ENCODE measurements at regions not wholly inside any gene's neighbourhood (a gene's known extent, or its start where the extent isn't known, plus 50 kb on each side); places are given as distances from the start of the nearest gene placed in this dataset.

- H3K4me3 ChIP-seq, result no peak overlapping the region
- no peaks in the 10 kb centered on the region for H3K79me2 ChIP-seq (ENCODE audit: control insufficient read depth, insufficient read depth, low read length)
- no peak overlapping the region for H3K4me2 ChIP-seq (ENCODE audit: control insufficient read depth, insufficient read depth)
- ChIA-PET RAD21 (ENCODE audit: unreplicated experiment) (no interaction called here), CTCF (interaction anchor here (1.1 to 1.5 kb wide), 2 partner anchors 10 to 96 kb away, joined by 3 read pairs; no protein-coding TSS in a partner anchor), POLR2A (no interaction called here), SMC1A (ENCODE audit: uncharacterized antibody, unreplicated experiment) (no interaction called here)
- H3K27me3 ChIP-seq (replicated peaks in 1 of 2; ENCODE audit: control insufficient read depth in 2 of 2, insufficient read depth in 2 of 2, low read length in 1 of 2), result no peaks in the 10 kb centered on the region
- no peak for FAIRE-seq
- no TSS peak for BruUV-seq (replicated peaks)
- ATAC-seq, result no peak
- no peaks in the 10 kb centered on the region for H3K4me1 ChIP-seq (ENCODE audit: control insufficient read depth, insufficient read depth, low read length)
- in situ Hi-C loops (cut with MboI), result no loop called here
- no peak overlapping the region for H3K27ac ChIP-seq (ENCODE audit: control insufficient read depth, insufficient read depth)
- no peaks in the 10 kb centered on the region for H3K9me3 ChIP-seq (replicated peaks; ENCODE audit: control insufficient read depth, insufficient read depth, low read length)
- no peaks in the 10 kb centered on the region for H4K20me1 ChIP-seq (ENCODE audit: control insufficient read depth, insufficient read depth)
- WGBS (ENCODE audit: insufficient coverage, insufficient replicate concordance, low lambda C conversion rate, missing lambda C conversion rate), result 40% methylated on average over 5 of the region's 5 CpGs
- H3K36me3 ChIP-seq (ENCODE audit: control insufficient read depth in 2 of 2, insufficient read depth in 2 of 2, low read length in 1 of 2), result no peaks in the 10 kb centered on the region
- TF ChIP-seq MTA2 (IDR thresholded peaks at IDR 0.05; ENCODE audit: low read depth) (no peak), SRF (IDR thresholded peaks at IDR 0.05; ENCODE audit: low read depth in 2 of 2, low read length in 2 of 2) (no peak), RUNX3 (IDR thresholded peaks at IDR 0.05; ENCODE audit: low read length) (no peak), SREBF2 (IDR thresholded peaks at IDR 0.05; ENCODE audit: low read length) (no peak), CHD2 (IDR thresholded peaks at IDR 0.05; ENCODE audit: borderline replicate concordance, low read depth, low read length) (no peak)
- no peak overlapping the region for H2AFZ ChIP-seq (ENCODE audit: control insufficient read depth, low read depth, low read length)
- no peak overlapping the region for H3K9ac ChIP-seq (ENCODE audit: control insufficient read depth, insufficient read depth, low read length)
- no peak for DNase-seq (ENCODE audit: low read depth, low spot score)
- intact Hi-C loops (cut with micrococcal nuclease; ENCODE audit: unreplicated experiment), result no loop called here
These were observed 526.0 kb downstream of the ETS1 start for GRCh38 chr11:128061281-128061871.

- ChIA-PET SMC1A (ENCODE audit: uncharacterized antibody, unreplicated experiment) (no interaction called here), POLR2A (no interaction called here), RAD21 (ENCODE audit: unreplicated experiment) (no interaction called here), CTCF (no interaction called here)
- Histone ChIP-seq H3K36me3 (ENCODE audit: control insufficient read depth in 2 of 2, insufficient read depth in 2 of 2, low read length in 1 of 2) (no peaks in the 10 kb centered on the region), H3K4me3 (no peak overlapping the region), H3K4me1 (ENCODE audit: control insufficient read depth, insufficient read depth, low read length) (no peaks in the 10 kb centered on the region), H3K27me3 (replicated peaks in 1 of 2; ENCODE audit: control insufficient read depth in 2 of 2, insufficient read depth in 2 of 2, low read length in 1 of 2) (no peaks in the 10 kb centered on the region), H3K79me2 (ENCODE audit: control insufficient read depth, insufficient read depth, low read length) (no peaks in the 10 kb centered on the region), H3K4me2 (ENCODE audit: control insufficient read depth, insufficient read depth) (no peak overlapping the region), H3K9ac (ENCODE audit: control insufficient read depth, insufficient read depth, low read length) (no peak overlapping the region), H3K27ac (ENCODE audit: control insufficient read depth, insufficient read depth) (no peak overlapping the region), H3K9me3 (replicated peaks; ENCODE audit: control insufficient read depth, insufficient read depth, low read length) (no peaks in the 10 kb centered on the region), H2AFZ (ENCODE audit: control insufficient read depth, low read depth, low read length) (no peak overlapping the region), H4K20me1 (ENCODE audit: control insufficient read depth, insufficient read depth) (no peaks in the 10 kb centered on the region)
- ATAC-seq, result no peak
- in situ Hi-C loops (cut with MboI), result no loop called here
- no TSS peak for BruUV-seq (replicated peaks)
- 6% methylated on average over 5 of the region's 5 CpGs for WGBS (ENCODE audit: insufficient coverage, insufficient replicate concordance, low lambda C conversion rate, missing lambda C conversion rate)
- DNase-seq (ENCODE audit: low read depth, low spot score), result no peak
- intact Hi-C loops (cut with micrococcal nuclease; ENCODE audit: unreplicated experiment), result no loop called here
- FAIRE-seq, result no peak
- TF ChIP-seq NR2C1 (IDR thresholded peaks at IDR 0.05) (no peak), USF2 (IDR thresholded peaks at IDR 0.05; ENCODE audit: borderline replicate concordance, low read depth, low read length) (no peak), YY1 (IDR thresholded peaks at IDR 0.05; ENCODE audit: low read depth, low read length) (no peak), ZBTB33 (IDR thresholded peaks at IDR 0.05) (no peak), MEF2A (IDR thresholded peaks at IDR 0.05; ENCODE audit: insufficient read depth, low read depth, low read length) (no peak), IRF4 (IDR thresholded peaks at IDR 0.05; ENCODE audit: low read depth, low read length) (no peak), SP1 (IDR thresholded peaks at IDR 0.05; ENCODE audit: low read depth, low read length) (no peak), CBFB (IDR thresholded peaks at IDR 0.05; ENCODE audit: low read depth) (no peak), SKIL (IDR thresholded peaks at IDR 0.05; ENCODE audit: low read depth, poor library complexity, severe bottlenecking) (no peak)
These were observed 528.7 kb downstream of the ETS1 start for GRCh38 chr11:128058580-128059208.

Measured in GM12878 (cell line).